K562 (cell line): ENCODE measurements at regions not wholly inside any gene's neighbourhood (a gene's known extent, or its start where the extent isn't known, plus 50 kb on each side); places are given as distances from the start of the nearest gene placed in this dataset.
A peak's percentile ranks its signal among the peaks of the same experiment; 100 is the strongest.

Source experiments
- BRD9 ChIP-seq: fragments of 450-650 bp; IDR thresholded peaks from 2 replicates; pipeline ENCODE4 v1.6.1; 2018; ENCODE audit warnings: low read depth; ENCODE audit not compliant: partially characterized antibody
- CAMTA2 ChIP-seq: fragments of 250-450 bp; sonication (Bioruptor Pico); conservative IDR thresholded peaks from 2 replicates; pipeline ENCODE4 v1.5.1; 2022
- CBFA2T2 ChIP-seq: fragments of 450-650 bp; conservative IDR thresholded peaks from 2 replicates; pipeline ENCODE4 v1.6.1; 2017; ENCODE audit warnings: mild to moderate bottlenecking
- FOSL1 ChIP-seq: fragments of 200-800 bp; sonication (Bioruptor generic); conservative IDR thresholded peaks from 2 replicates; pipeline ENCODE4 v1.6.1; 2016; ENCODE audit warnings: missing genetic modification characterization, missing compliant biosample characterization
- FOXJ3 ChIP-seq: sonication (generic); formaldehyde crosslinking; IDR thresholded peaks from 2 replicates; pipeline ENCODE4 v1.4.0; 2020; ENCODE audit warnings: mild to moderate bottlenecking, missing genetic modification reagents
- HNRNPL ChIP-seq: fragments of 200-400 bp; formaldehyde crosslinking; IDR thresholded peaks from 2 replicates; pipeline ENCODE4 v1.6.1; 2017; ENCODE audit warnings: low read depth, mild to moderate bottlenecking, low read length
- HNRNPUL1 ChIP-seq: fragments of 200-400 bp; formaldehyde crosslinking; IDR thresholded peaks from 2 replicates; pipeline ENCODE4 v1.6.1; 2017; ENCODE audit warnings: low read length
- LCOR ChIP-seq: sonication (generic); formaldehyde crosslinking; IDR thresholded peaks from 2 replicates; pipeline ENCODE4 v1.8.0; 2022; ENCODE audit warnings: mild to moderate bottlenecking, missing genetic modification reagents
- MAFG ChIP-seq: fragments of 450-650 bp; conservative IDR thresholded peaks from 2 replicates; pipeline ENCODE4 v1.6.1; 2016; ENCODE audit warnings: missing genetic modification characterization, missing compliant biosample characterization
- MCM3 ChIP-seq: fragments of 450-650 bp; IDR thresholded peaks from 2 replicates; pipeline ENCODE4 v1.6.1; 2016
- NEUROD1 ChIP-seq: fragments of 150-350 bp; IDR thresholded peaks from 2 replicates; pipeline ENCODE4 v1.6.1; 2014; ENCODE audit warnings: borderline replicate concordance, low read length, low read depth; ENCODE audit not compliant: partially characterized antibody
- NFIX ChIP-seq: fragments of 250-450 bp; sonication (Bioruptor Pico); IDR thresholded peaks from 2 replicates; pipeline ENCODE4 v1.4.0; 2020; ENCODE audit warnings: low read depth, mild to moderate bottlenecking, moderate library complexity
- PML ChIP-seq: IDR thresholded peaks from 2 replicates; pipeline ENCODE4 v1.6.1; 2012; ENCODE audit warnings: low read length, inconsistent platforms
- RCOR1 ChIP-seq, 2 experiments: IDR thresholded peaks; 2 replicates each; pipeline ENCODE4 v1.6.1; 2012; ENCODE audit warnings: low read depth in 2 of 2, low read length in 2 of 2, borderline replicate concordance in 1 of 2, improper control_type of control experiment in 1 of 2
- SNRNP70 ChIP-seq: fragments of 200-400 bp; formaldehyde crosslinking; optimal IDR thresholded peaks from 2 replicates; pipeline ENCODE3; 2017; ENCODE audit warnings: low read depth, low read length
- TCFL5 ChIP-seq: fragments of 250-450 bp; sonication (Bioruptor Pico); conservative IDR thresholded peaks from 2 replicates; pipeline ENCODE4 v1.6.1; 2021; ENCODE audit warnings: mild to moderate bottlenecking, moderate library complexity, matching md5 sums
- TEAD1 ChIP-seq, 2 experiments: fragments of 450-650 bp in 1 of 2; sonication (generic) in 1 of 2; formaldehyde crosslinking; IDR thresholded peaks; 2 replicates each; pipeline versions ENCODE4 v1.4.0 to v1.8.0; 2020 to 2022; ENCODE audit warnings: mild to moderate bottlenecking in 2 of 2, missing genetic modification reagents in 1 of 2
- TEAD4 ChIP-seq, 2 experiments: sonication (generic) in 1 of 2; formaldehyde crosslinking in 1 of 2; IDR thresholded peaks; 2 replicates each; pipeline versions ENCODE4 v1.6.1 to v1.8.0; 2012 to 2022; ENCODE audit warnings: borderline replicate concordance in 1 of 2, inconsistent platforms in 1 of 2, low read length in 1 of 2, mild to moderate bottlenecking in 1 of 2, missing genetic modification reagents in 1 of 2
- TGIF2 ChIP-seq: sonication (generic); formaldehyde crosslinking; IDR thresholded peaks from 2 replicates; pipeline ENCODE4 v1.8.1; 2022; ENCODE audit warnings: mild to moderate bottlenecking, missing genetic modification reagents, moderate library complexity
- TRIM25 ChIP-seq: fragments of 450-650 bp; IDR thresholded peaks from 2 replicates; pipeline ENCODE4 v1.7.0; 2016; ENCODE audit warnings: borderline replicate concordance
- ZBTB5 ChIP-seq: fragments of 450-650 bp; IDR thresholded peaks from 2 replicates; pipeline ENCODE4 v1.6.1; 2017; ENCODE audit warnings: antibody characterized with exemption
- ZC3H4 ChIP-seq: sonication (generic); formaldehyde crosslinking; IDR thresholded peaks from 2 replicates; pipeline ENCODE4 v1.9.0; 2021; ENCODE audit warnings: missing genetic modification reagents, borderline replicate concordance
- ZNF174 ChIP-seq: fragments of 250-450 bp; sonication (Bioruptor Pico); IDR thresholded peaks from 2 replicates; pipeline ENCODE4 v1.4.0; 2020; ENCODE audit warnings: mild to moderate bottlenecking
- ZNF311 ChIP-seq: fragments of 250-450 bp; sonication (Bioruptor Pico); IDR thresholded peaks from 2 replicates; pipeline ENCODE4 v1.4.0; 2020; ENCODE audit warnings: mild to moderate bottlenecking, moderate library complexity
- ZNF778 ChIP-seq: fragments of 450-650 bp; formaldehyde crosslinking; IDR thresholded peaks from 2 replicates; pipeline ENCODE4 v1.4.0; 2020; ENCODE audit warnings: mild to moderate bottlenecking, moderate library complexity
- TF ChIP-seq, protein P1 (sequence below), 2 experiments: IDR thresholded peaks; 2 replicates each; pipeline ENCODE4 v1.6.1; 2012; ENCODE audit warnings: improper control_type of control experiment in 2 of 2, low read depth in 2 of 2, low read length in 2 of 2, borderline replicate concordance in 1 of 2

GRCh38 chr9:88874391-88874790 lies 116.9 kb upstream of the S1PR3 start (continued):
- TF ChIP-seq ZNF778 (CRISPR knock-in tag) = no peak
- TF ChIP-seq PML = no peak
- no peak for TF ChIP-seq TRIM25
- TF ChIP-seq RCOR1 (IDR thresholded peaks at IDR 0.05; ENCODE audit: borderline replicate concordance in 1 of 2, low read depth in 2 of 2, low read length in 2 of 2) = 0 out of 4 replicates have a peak, but pooled peaks of 1 of the 2 experiments have one; percentile 22
- peak; percentile 31; the same call in 1 of the 2 replicates for TF ChIP-seq CBFA2T2
- no peak for TF ChIP-seq CAMTA2
- TF ChIP-seq BRD9 = no peak
- no peak for TF ChIP-seq ZC3H4 (CRISPR knock-in tag)
- TF ChIP-seq HNRNPUL1 = no peak
- no peak for TF ChIP-seq ZNF174 (CRISPR knock-in tag)
- TF ChIP-seq TGIF2 = no peak
- TF ChIP-seq SNRNP70 = no peak
- 0 out of 2 replicates have a peak, but pooled peaks have one; percentile 22 for TF ChIP-seq FOSL1 (tag)
- TF ChIP-seq LCOR (CRISPR knock-in tag) = no peak
- no peak for TF ChIP-seq MCM3
- no peak for TF ChIP-seq TEAD1 (CRISPR knock-in tag; IDR thresholded peaks at IDR 0.05)
- TF ChIP-seq NFIX (CRISPR knock-in tag) = no peak
- no peak for TF ChIP-seq FOXJ3 (CRISPR knock-in tag)
- no peak for TF ChIP-seq MAFG
- no peak for TF ChIP-seq ZBTB5
- TF ChIP-seq, protein P1, sequence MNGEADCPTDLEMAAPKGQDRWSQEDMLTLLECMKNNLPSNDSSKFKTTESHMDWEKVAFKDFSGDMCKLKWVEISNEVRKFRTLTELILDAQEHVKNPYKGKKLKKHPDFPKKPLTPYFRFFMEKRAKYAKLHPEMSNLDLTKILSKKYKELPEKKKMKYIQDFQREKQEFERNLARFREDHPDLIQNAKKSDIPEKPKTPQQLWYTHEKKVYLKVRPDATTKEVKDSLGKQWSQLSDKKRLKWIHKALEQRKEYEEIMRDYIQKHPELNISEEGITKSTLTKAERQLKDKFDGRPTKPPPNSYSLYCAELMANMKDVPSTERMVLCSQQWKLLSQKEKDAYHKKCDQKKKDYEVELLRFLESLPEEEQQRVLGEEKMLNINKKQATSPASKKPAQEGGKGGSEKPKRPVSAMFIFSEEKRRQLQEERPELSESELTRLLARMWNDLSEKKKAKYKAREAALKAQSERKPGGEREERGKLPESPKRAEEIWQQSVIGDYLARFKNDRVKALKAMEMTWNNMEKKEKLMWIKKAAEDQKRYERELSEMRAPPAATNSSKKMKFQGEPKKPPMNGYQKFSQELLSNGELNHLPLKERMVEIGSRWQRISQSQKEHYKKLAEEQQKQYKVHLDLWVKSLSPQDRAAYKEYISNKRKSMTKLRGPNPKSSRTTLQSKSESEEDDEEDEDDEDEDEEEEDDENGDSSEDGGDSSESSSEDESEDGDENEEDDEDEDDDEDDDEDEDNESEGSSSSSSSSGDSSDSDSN (IDR thresholded peaks at IDR 0.05; ENCODE audit: borderline replicate concordance in 1 of 2, low read depth in 2 of 2, low read length in 2 of 2) = no peak
- no peak for TF ChIP-seq TCFL5
- TF ChIP-seq ZNF311 = no peak
- peak; percentile 46; the same call in 1 of the 2 replicates for TF ChIP-seq TEAD4 (IDR thresholded peaks at IDR 0.05; ENCODE audit: low read length)
- TF ChIP-seq TEAD4 (CRISPR knock-in tag; IDR thresholded peaks at IDR 0.05; ENCODE audit: borderline replicate concordance) = no peak
- TF ChIP-seq NEUROD1 = no peak
- TF ChIP-seq HNRNPL = no peak
